Activated CD8-positive, alpha-beta memory T cell treated with anti-CD3 and anti-CD28 coated beads, Interleukin-2, amount 10 ng/mL, durations not matched to agents 7 days and 5 days (primary cell): ENCODE measurements at regions not wholly inside any gene's neighbourhood (a gene's known extent, or its start where the extent isn't known, plus 50 kb on each side); places are given as distances from the start of the nearest gene placed in this dataset.

Experiments used
- ATAC-seq: fragments of 150-1000 bp; cut with Tn5 transposase; one replicate; pipeline ENCODE4 v1.10.0; 2021; ENCODE audit warnings: moderate library complexity
- CTCF ChIA-PET: fragments of 350-600 bp; sonication (Branson Sonifier 250); formaldehyde crosslinking; loops from one replicate; lab custom pipeline; 2021; ENCODE audit warnings: antibody characterized with exemption; lab: Charles Lee
- DNase-seq: peaks from one replicate; pipeline ENCODE4 v3.0.0-alpha.2; 2020
- H3K27ac Mint-ChIP-seq: one replicate; pipeline ENCODE4 v1.8.0; 2021; ENCODE audit warnings: mild to moderate bottlenecking, mixed read lengths
- H3K27me3 Mint-ChIP-seq: one replicate; pipeline ENCODE4 v1.8.0; 2021; ENCODE audit warnings: mixed read lengths
- H3K36me3 Mint-ChIP-seq: one replicate; pipeline ENCODE4 v1.8.0; 2021; ENCODE audit warnings: mild to moderate bottlenecking, mixed read lengths
- H3K4me1 Mint-ChIP-seq: one replicate; pipeline ENCODE4 v1.8.0; 2021; ENCODE audit warnings: mixed read lengths
- H3K4me3 Mint-ChIP-seq: one replicate; pipeline ENCODE4 v1.8.0; 2021; ENCODE audit warnings: mild to moderate bottlenecking, moderate library complexity, mixed read lengths
- H3K9me3 Mint-ChIP-seq: one replicate; pipeline ENCODE4 v1.8.0; 2022; ENCODE audit warnings: low read depth, mixed read lengths

- Mint-ChIP-seq H3K9me3 (peaks cover 4% of the 10 kb centered on the region), H3K4me1 (no peaks in the 10 kb centered on the region), H3K27ac (no peak overlapping the region), H3K36me3 (no peaks in the 10 kb centered on the region), H3K27me3 (no peaks in the 10 kb centered on the region), H3K4me3 (no peak overlapping the region)
- ATAC-seq (no peak), DNase-seq (no peak)
- CTCF ChIA-PET: no interaction called here
Measured at GRCh38 chr10:59536167-59537014, 173.3 kb downstream of the SLC16A9 start.

GRCh38 chr10:59524348-59524747, 162.0 kb upstream of the FAM13C start:
- Mint-ChIP-seq H3K4me3 (no peak overlapping the region), H3K27me3 (no peaks in the 10 kb centered on the region), H3K4me1 (no peaks in the 10 kb centered on the region), H3K27ac (no peak overlapping the region), H3K36me3 (no peaks in the 10 kb centered on the region), H3K9me3 (no peaks in the 10 kb centered on the region)
- DNase-seq (no peak), ATAC-seq (no peak)
- CTCF ChIA-PET: no interaction called here

DNA sequence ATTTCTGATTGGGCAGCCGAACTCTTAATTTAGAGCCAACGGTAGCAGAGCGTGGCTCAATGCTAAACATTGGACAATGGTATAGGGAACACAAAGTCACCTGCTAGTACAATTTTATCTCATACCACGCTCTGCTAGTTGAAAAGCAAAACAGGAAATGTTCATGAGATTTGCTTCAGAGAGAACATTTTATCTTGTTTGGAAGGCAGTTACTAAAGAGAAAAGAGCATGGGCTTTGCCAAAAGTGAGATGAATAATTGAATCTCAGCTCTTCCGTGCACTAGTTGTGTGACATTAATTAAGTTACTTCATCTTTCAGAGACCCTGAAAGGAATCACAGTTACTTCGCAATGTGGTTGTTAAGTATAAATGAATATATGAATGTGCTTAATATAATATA, 161.5 kb upstream of the FAM13C start:
- no peak for ATAC-seq
- DNase-seq: no peak
- CTCF ChIA-PET: no interaction called here
- no peaks in the 10 kb centered on the region for H3K4me1 Mint-ChIP-seq
- no peaks in the 10 kb centered on the region for H3K36me3 Mint-ChIP-seq
- H3K27ac Mint-ChIP-seq: no peak overlapping the region
- no peak overlapping the region for H3K4me3 Mint-ChIP-seq
- H3K27me3 Mint-ChIP-seq: no peaks in the 10 kb centered on the region
- peaks cover 2% of the 10 kb centered on the region for H3K9me3 Mint-ChIP-seq

DNA sequence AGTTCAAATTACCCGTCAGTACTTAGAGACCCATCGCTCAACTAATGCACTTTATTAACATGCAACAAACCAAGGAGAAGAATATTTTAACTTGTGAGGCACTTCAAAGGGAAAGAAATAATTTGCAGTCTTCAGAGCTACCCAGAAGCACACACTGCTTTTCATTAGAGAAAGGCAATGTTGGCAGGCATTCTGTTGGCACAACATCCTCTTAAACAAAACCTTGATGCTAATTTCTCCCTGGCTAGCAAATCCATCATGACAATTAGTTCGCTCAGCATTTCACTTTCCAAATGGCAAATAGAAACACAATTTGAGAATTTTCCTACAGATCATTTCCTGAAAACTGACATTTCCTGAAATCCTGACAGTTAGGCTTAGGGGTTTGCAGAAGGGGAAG, 155.6 kb upstream of the FAM13C start:
- CTCF ChIA-PET: no interaction called here
- no peak for DNase-seq
- no peak overlapping the region for H3K27ac Mint-ChIP-seq
- no peaks in the 10 kb centered on the region for H3K27me3 Mint-ChIP-seq
- peaks cover 2% of the 10 kb centered on the region for H3K9me3 Mint-ChIP-seq
- ATAC-seq: no peak
- H3K4me3 Mint-ChIP-seq: no peak overlapping the region
- H3K36me3 Mint-ChIP-seq: no peaks in the 10 kb centered on the region
- no peaks in the 10 kb centered on the region for H3K4me1 Mint-ChIP-seq

GRCh38 chr10:59517341-59517899, 155.1 kb upstream of the FAM13C start:
- CTCF ChIA-PET: no interaction called here
- Mint-ChIP-seq H3K27ac (no peak overlapping the region), H3K36me3 (no peaks in the 10 kb centered on the region), H3K27me3 (no peaks in the 10 kb centered on the region), H3K9me3 (peaks cover 2% of the 10 kb centered on the region), H3K4me3 (no peak overlapping the region), H3K4me1 (no peaks in the 10 kb centered on the region)
- no peak for ATAC-seq
- DNase-seq: no peak

GRCh38 chr10:59513558-59513957, 151.2 kb upstream of the FAM13C start:
- Mint-ChIP-seq H3K4me1 (no peaks in the 10 kb centered on the region), H3K27me3 (no peaks in the 10 kb centered on the region), H3K9me3 (no peaks in the 10 kb centered on the region), H3K27ac (no peak overlapping the region), H3K36me3 (no peaks in the 10 kb centered on the region), H3K4me3 (no peak overlapping the region)
- CTCF ChIA-PET: no interaction called here
- DNase-seq: no peak
- no peak for ATAC-seq

- H3K4me3 Mint-ChIP-seq: no peak overlapping the region
- ATAC-seq: no peak
Measured at GRCh38 chr10:59512951-59513350, 150.6 kb upstream of the FAM13C start.

GRCh38 chr10:59508956-59509355, 146.6 kb upstream of the FAM13C start:
- Mint-ChIP-seq H3K36me3 (no peaks in the 10 kb centered on the region), H3K4me1 (no peaks in the 10 kb centered on the region), H3K27me3 (no peaks in the 10 kb centered on the region), H3K27ac (no peak overlapping the region), H3K9me3 (no peaks in the 10 kb centered on the region), H3K4me3 (no peak overlapping the region)
- CTCF ChIA-PET: no interaction called here
- ATAC-seq (no peak), DNase-seq (no peak)

More at GRCh38 chr10:59512951-59513350, 150.6 kb upstream of the FAM13C start:
- H3K27ac Mint-ChIP-seq: no peak overlapping the region
- no peak for DNase-seq
- no peaks in the 10 kb centered on the region for H3K27me3 Mint-ChIP-seq
- no peaks in the 10 kb centered on the region for H3K9me3 Mint-ChIP-seq
- no peaks in the 10 kb centered on the region for H3K36me3 Mint-ChIP-seq
- CTCF ChIA-PET: no interaction called here
- no peaks in the 10 kb centered on the region for H3K4me1 Mint-ChIP-seq

- Mint-ChIP-seq H3K9me3 (no peaks in the 10 kb centered on the region), H3K36me3 (no peaks in the 10 kb centered on the region), H3K4me3 (no peak overlapping the region), H3K27ac (no peak overlapping the region), H3K4me1 (no peaks in the 10 kb centered on the region), H3K27me3 (no peaks in the 10 kb centered on the region)
- CTCF ChIA-PET: no interaction called here
- no peak for ATAC-seq
- no peak for DNase-seq
Measured at GRCh38 chr10:59508296-59508695, 145.9 kb upstream of the FAM13C start.

DNA sequence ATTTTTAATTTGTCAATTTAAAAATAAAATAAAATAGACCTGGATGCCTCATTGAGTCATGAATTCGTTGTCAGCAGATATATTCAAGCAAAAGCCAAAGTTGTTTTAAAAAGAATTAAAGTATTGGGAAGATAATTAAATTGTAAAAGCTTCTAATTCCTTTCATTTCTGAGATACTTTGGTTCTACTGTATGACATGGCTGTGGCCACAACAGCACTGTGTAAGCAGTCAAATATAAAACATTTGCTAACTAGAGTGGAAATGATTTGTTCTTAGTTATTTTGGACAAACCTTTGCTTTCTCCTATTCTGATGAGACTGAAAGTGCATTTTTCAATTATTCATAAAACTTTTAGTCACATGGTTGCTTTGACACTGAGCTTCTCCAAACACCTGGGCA, 143.6 kb upstream of the FAM13C start:
- H3K36me3 Mint-ChIP-seq: no peaks in the 10 kb centered on the region
- CTCF ChIA-PET: no interaction called here
- no peak overlapping the region for H3K4me3 Mint-ChIP-seq
- ATAC-seq (no peak), DNase-seq (no peak)
- H3K27ac Mint-ChIP-seq: no peak overlapping the region
- H3K27me3 Mint-ChIP-seq: no peaks in the 10 kb centered on the region
- no peaks in the 10 kb centered on the region for H3K9me3 Mint-ChIP-seq
- H3K4me1 Mint-ChIP-seq: no peaks in the 10 kb centered on the region

GRCh38 chr10:59499460-59499859, 137.1 kb upstream of the FAM13C start:
- no peak for ATAC-seq
- CTCF ChIA-PET: no interaction called here
- DNase-seq: no peak
- Mint-ChIP-seq H3K36me3 (no peaks in the 10 kb centered on the region), H3K27me3 (no peaks in the 10 kb centered on the region), H3K27ac (no peak overlapping the region), H3K9me3 (peaks cover 10% of the 10 kb centered on the region), H3K4me3 (no peak overlapping the region), H3K4me1 (no peaks in the 10 kb centered on the region)

DNA sequence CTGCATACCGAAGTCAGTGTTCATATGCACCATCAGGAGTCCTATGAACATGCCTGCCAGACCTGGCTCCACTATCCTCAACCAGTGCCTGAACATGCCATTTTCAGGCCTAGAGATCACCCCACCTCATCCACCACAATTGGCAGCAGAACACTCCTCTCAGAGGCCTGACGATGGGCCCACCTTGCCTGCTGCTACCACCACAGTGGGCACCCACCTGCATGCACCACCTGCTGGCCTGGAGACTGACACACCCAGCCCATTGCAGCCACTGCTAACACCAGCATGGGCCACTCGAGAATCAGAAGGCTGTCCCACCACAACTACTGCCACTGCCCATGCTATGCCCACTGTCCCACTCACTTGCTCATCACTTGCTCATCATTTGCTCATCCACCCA, 130.7 kb upstream of the FAM13C start:
- H3K36me3 Mint-ChIP-seq: no peaks in the 10 kb centered on the region
- H3K9me3 Mint-ChIP-seq: peaks cover 12% of the 10 kb centered on the region
- H3K27me3 Mint-ChIP-seq: no peaks in the 10 kb centered on the region
- no peaks in the 10 kb centered on the region for H3K4me1 Mint-ChIP-seq
- H3K27ac Mint-ChIP-seq: no peak overlapping the region
- ATAC-seq (no peak), DNase-seq (no peak)
- CTCF ChIA-PET: no interaction called here
- H3K4me3 Mint-ChIP-seq: no peak overlapping the region

- no peak for ATAC-seq
- no peaks in the 10 kb centered on the region for H3K27me3 Mint-ChIP-seq
- no peaks in the 10 kb centered on the region for H3K4me1 Mint-ChIP-seq
- H3K4me3 Mint-ChIP-seq: no peak overlapping the region
- DNase-seq: no peak
- no peaks in the 10 kb centered on the region for H3K36me3 Mint-ChIP-seq
- CTCF ChIA-PET: no interaction called here
- no peak overlapping the region for H3K27ac Mint-ChIP-seq
- peaks cover 3% of the 10 kb centered on the region for H3K9me3 Mint-ChIP-seq
Measured at GRCh38 chr10:59479426-59479825, 117.1 kb upstream of the FAM13C start.

- no peaks in the 10 kb centered on the region for H3K36me3 Mint-ChIP-seq
- CTCF ChIA-PET: no interaction called here
- H3K27ac Mint-ChIP-seq: no peak overlapping the region
- peaks cover 2% of the 10 kb centered on the region for H3K9me3 Mint-ChIP-seq
- ATAC-seq (no peak), DNase-seq (no peak)
- no peaks in the 10 kb centered on the region for H3K4me1 Mint-ChIP-seq
- no peak overlapping the region for H3K4me3 Mint-ChIP-seq
- H3K27me3 Mint-ChIP-seq: no peaks in the 10 kb centered on the region
Measured at GRCh38 chr10:59470570-59470969, 108.2 kb upstream of the FAM13C start.
